ENCODE measurements at regions not wholly inside any gene's neighbourhood (a gene's known extent, or its start where the extent isn't known, plus 50 kb on each side); places are given as distances from the start of the nearest gene placed in this dataset.
"Not testable (repeated sequence)": the region's sequence is repeated elsewhere in the genome, so short reads cannot be mapped to it uniquely, and the experiment has no call there.

- H3K4me3 ChIP-seq (ENCODE audit: low read depth, low read length) = no peak overlapping the region
- no peak for TF ChIP-seq CTCF (IDR thresholded peaks at IDR 0.05; ENCODE audit: borderline replicate concordance, insufficient read depth, low read depth, low read length)
These were observed 844.5 kb upstream of the ADGRB3 start for GRCh38 chr6:67790569-67790968.

GRCh38 chr6:67787119-67787518 lies 848.0 kb upstream of the ADGRB3 start:
- not testable (repeated sequence) for H3K4me3 ChIP-seq (ENCODE audit: low read depth, low read length)

- TF ChIP-seq CTCF (IDR thresholded peaks at IDR 0.05; ENCODE audit: borderline replicate concordance, insufficient read depth, low read depth, low read length) = no peak
- no peak overlapping the region for H3K4me3 ChIP-seq (ENCODE audit: low read depth, low read length)
These were observed 855.2 kb upstream of the ADGRB3 start for GRCh38 chr6:67779876-67780275.

GRCh38 chr6:67775333-67775732 lies 859.7 kb upstream of the ADGRB3 start:
- TF ChIP-seq CTCF (IDR thresholded peaks at IDR 0.05; ENCODE audit: borderline replicate concordance, insufficient read depth, low read depth, low read length) = no peak
- no peak overlapping the region for H3K4me3 ChIP-seq (ENCODE audit: low read depth, low read length)

- TF ChIP-seq CTCF (IDR thresholded peaks at IDR 0.05; ENCODE audit: borderline replicate concordance, insufficient read depth, low read depth, low read length) = no peak
- no peak overlapping the region for H3K4me3 ChIP-seq (ENCODE audit: low read depth, low read length)
These were observed 866.1 kb upstream of the ADGRB3 start for GRCh38 chr6:67768972-67769371.

GRCh38 chr6:67767046-67767822 lies 867.8 kb upstream of the ADGRB3 start:
- H3K4me3 ChIP-seq (ENCODE audit: low read depth, low read length) = not testable (repeated sequence)

- TF ChIP-seq CTCF (IDR thresholded peaks at IDR 0.05; ENCODE audit: borderline replicate concordance, insufficient read depth, low read depth, low read length) = no peak
- no peak overlapping the region for H3K4me3 ChIP-seq (ENCODE audit: low read depth, low read length)
These were observed 869.0 kb upstream of the ADGRB3 start for GRCh38 chr6:67766057-67766456.

GRCh38 chr6:67759001-67759400 lies 876.1 kb upstream of the ADGRB3 start:
- no peak for TF ChIP-seq CTCF (IDR thresholded peaks at IDR 0.05; ENCODE audit: borderline replicate concordance, insufficient read depth, low read depth, low read length)
- H3K4me3 ChIP-seq (ENCODE audit: low read depth, low read length) = no peak overlapping the region

Data from GM12875 (cell line).